Parathyroid adenoma (tissue), 2 donors: ENCODE measurements at regions not wholly inside any gene's neighbourhood (a gene's known extent, or its start where the extent isn't known, plus 50 kb on each side); places are given as distances from the start of the nearest gene placed in this dataset.
"Not testable (repeated sequence)": the region's sequence is repeated elsewhere in the genome, so short reads cannot be mapped to it uniquely, and the experiment has no call there.

Source experiments
- H2AFZ ChIP-seq: fragments of 300-600 bp; sonication (generic); one replicate; pipeline ENCODE4 v1.7.0; 2017; ENCODE audit warnings: antibody characterized with exemption, mild to moderate bottlenecking
- H3K27ac ChIP-seq: fragments of 300-600 bp; sonication (generic); one replicate; pipeline ENCODE4 v1.7.0; 2017
- H3K27me3 ChIP-seq: fragments of 300-600 bp; sonication (generic); one replicate; pipeline ENCODE4 v1.7.0; 2017; ENCODE audit warnings: low read length; ENCODE audit not compliant: control insufficient read depth, insufficient read depth
- H3K36me3 ChIP-seq: fragments of 300-600 bp; sonication (generic); one replicate; pipeline ENCODE4 v1.7.0; 2017; ENCODE audit warnings: low read length; ENCODE audit not compliant: control insufficient read depth, insufficient read depth
- H3K4me1 ChIP-seq: fragments of 300-600 bp; sonication (generic); one replicate; pipeline ENCODE4 v1.7.0; 2017; ENCODE audit warnings: control low read depth
- H3K4me2 ChIP-seq: fragments of 300-600 bp; sonication (generic); one replicate; pipeline ENCODE4 v1.7.0; 2017; ENCODE audit warnings: low read length
- H3K4me3 ChIP-seq: fragments of 300-600 bp; sonication (generic); one replicate; pipeline ENCODE4 v1.7.0; 2017; ENCODE audit warnings: low read depth, low read length
- H3K79me2 ChIP-seq: fragments of 300-600 bp; sonication (generic); one replicate; pipeline ENCODE4 v1.7.0; 2017; ENCODE audit warnings: control low read depth
- H3K9ac ChIP-seq: fragments of 300-600 bp; sonication (generic); one replicate; pipeline ENCODE4 v1.7.0; 2017; ENCODE audit warnings: mild to moderate bottlenecking
- H3K9me3 ChIP-seq: fragments of 300-600 bp; sonication (generic); one replicate; pipeline ENCODE4 v1.7.0; 2017; ENCODE audit warnings: low read length; ENCODE audit not compliant: control insufficient read depth
- CTCF ChIP-seq: fragments of 300-600 bp; sonication (generic); IDR thresholded peaks from one replicate; pipeline ENCODE4 v1.7.0; 2017; ENCODE audit warnings: antibody characterized with exemption, mild to moderate bottlenecking
- donor health status: primary hyperparathyroidism.

- Histone ChIP-seq H3K27ac (no peak overlapping the region), H3K36me3 (no peaks in the 10 kb centered on the region), H3K27me3 (no peaks in the 10 kb centered on the region), H3K79me2 (no peaks in the 10 kb centered on the region), H3K9ac (no peak overlapping the region), H3K9me3 (no peaks in the 10 kb centered on the region), H3K4me2 (no peak overlapping the region), H3K4me3 (no peak overlapping the region), H2AFZ (no peak overlapping the region), H3K4me1 (peaks cover 2% of the 10 kb centered on the region)
- TF ChIP-seq CTCF: no peak
These were observed 75.9 kb upstream of the RNU2-1 start for GRCh38 chr17:43309505-43310332.

GRCh38 chr17:43308999-43309398, 75.2 kb upstream of the RNU2-1 start:
- H2AFZ ChIP-seq: no peak overlapping the region
- H3K9ac ChIP-seq: no peak overlapping the region
- no peaks in the 10 kb centered on the region for H3K79me2 ChIP-seq
- TF ChIP-seq CTCF: no peak
- no peak overlapping the region for H3K4me3 ChIP-seq
- H3K4me2 ChIP-seq: no peak overlapping the region
- H3K27ac ChIP-seq: no peak overlapping the region
- H3K36me3 ChIP-seq: no peaks in the 10 kb centered on the region
- H3K27me3 ChIP-seq: no peaks in the 10 kb centered on the region
- H3K4me1 ChIP-seq: peaks cover 2% of the 10 kb centered on the region
- no peaks in the 10 kb centered on the region for H3K9me3 ChIP-seq

DNA sequence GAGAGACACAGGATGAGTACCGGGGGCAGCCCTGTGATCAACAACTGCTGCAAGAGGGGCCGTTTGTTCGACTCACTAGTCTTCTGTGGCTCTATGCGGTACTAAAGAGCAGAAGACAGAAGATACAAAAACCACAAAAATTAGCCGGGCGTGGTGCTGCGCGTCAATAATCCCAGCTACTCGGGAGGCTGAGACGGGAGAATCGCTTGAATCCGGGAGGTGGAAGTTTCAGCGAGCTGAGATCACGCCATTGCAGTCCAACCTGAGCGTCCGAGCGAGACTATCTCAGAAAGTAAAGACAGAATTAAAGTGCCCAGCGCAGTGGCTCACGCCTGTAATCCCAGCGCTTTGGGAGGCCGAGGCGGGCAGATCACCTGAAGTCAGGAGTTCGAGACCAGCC, 71.0 kb upstream of the RNU2-1 start:
- H3K27ac ChIP-seq, H3K27me3 ChIP-seq, H2AFZ ChIP-seq, H3K36me3 ChIP-seq, H3K9ac ChIP-seq, H3K9me3 ChIP-seq, H3K4me1 ChIP-seq, H3K79me2 ChIP-seq, H3K4me3 ChIP-seq, H3K4me2 ChIP-seq: not testable (repeated sequence)

- H3K36me3 ChIP-seq, H3K79me2 ChIP-seq, H3K4me1 ChIP-seq, H3K27me3 ChIP-seq, H3K4me2 ChIP-seq, H3K9ac ChIP-seq, H2AFZ ChIP-seq, H3K4me3 ChIP-seq, H3K27ac ChIP-seq, H3K9me3 ChIP-seq: not testable (repeated sequence)
These were observed 69.3 kb upstream of the RNU2-1 start for GRCh38 chr17:43303049-43303448.

GRCh38 chr17:43299300-43300076, 65.7 kb upstream of the RNU2-1 start:
- H3K27me3 ChIP-seq, H3K9ac ChIP-seq, H3K9me3 ChIP-seq, H2AFZ ChIP-seq, H3K4me2 ChIP-seq, H3K4me1 ChIP-seq, H3K79me2 ChIP-seq, H3K36me3 ChIP-seq, H3K4me3 ChIP-seq, H3K27ac ChIP-seq: not testable (repeated sequence)

DNA sequence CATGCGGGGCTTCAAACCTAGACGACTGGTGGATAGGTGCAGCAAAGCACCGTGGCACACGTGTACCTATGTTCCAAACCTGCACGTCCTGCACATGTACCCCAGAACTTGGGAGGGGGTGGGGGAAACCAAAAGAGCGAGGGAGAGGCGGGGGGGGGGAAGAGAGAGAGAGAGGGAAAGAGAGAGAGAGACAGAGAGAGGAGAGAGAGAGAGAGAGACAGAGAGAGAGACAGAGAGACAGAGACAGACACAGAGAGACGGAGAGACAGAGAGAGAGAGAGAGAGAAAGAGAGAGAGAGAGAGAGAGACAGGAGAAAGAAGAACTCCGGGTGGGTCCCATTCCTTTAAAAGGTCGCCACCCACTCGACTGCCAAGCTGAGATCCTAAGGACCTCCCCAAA, 55.9 kb upstream of the RNU2-1 start:
- H3K27ac ChIP-seq, H3K27me3 ChIP-seq, H3K9me3 ChIP-seq, H3K9ac ChIP-seq, H3K36me3 ChIP-seq, H3K79me2 ChIP-seq, H3K4me2 ChIP-seq, H3K4me1 ChIP-seq, H3K4me3 ChIP-seq, H2AFZ ChIP-seq: not testable (repeated sequence)

DNA sequence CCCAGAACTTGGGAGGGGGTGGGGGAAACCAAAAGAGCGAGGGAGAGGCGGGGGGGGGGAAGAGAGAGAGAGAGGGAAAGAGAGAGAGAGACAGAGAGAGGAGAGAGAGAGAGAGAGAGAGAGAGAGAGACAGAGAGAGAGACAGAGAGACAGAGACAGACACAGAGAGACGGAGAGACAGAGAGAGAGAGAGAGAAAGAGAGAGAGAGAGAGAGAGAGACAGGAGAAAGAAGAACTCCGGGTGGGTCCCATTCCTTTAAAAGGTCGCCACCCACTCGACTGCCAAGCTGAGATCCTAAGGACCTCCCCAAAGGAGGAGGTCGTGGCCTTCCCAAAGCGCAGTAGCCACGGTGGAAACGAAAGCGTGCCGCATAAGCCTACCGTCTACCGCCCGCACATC, 49.8 kb upstream of the RNU2-1 start:
- H2AFZ ChIP-seq, H3K36me3 ChIP-seq, H3K4me2 ChIP-seq, H3K4me3 ChIP-seq, H3K27ac ChIP-seq, H3K79me2 ChIP-seq, H3K9me3 ChIP-seq, H3K9ac ChIP-seq, H3K27me3 ChIP-seq, H3K4me1 ChIP-seq: not testable (repeated sequence)
